Caki2 (cell line): ENCODE measurements at regions not wholly inside any gene's neighbourhood (a gene's known extent, or its start where the extent isn't known, plus 50 kb on each side); places are given as distances from the start of the nearest gene placed in this dataset.
"Not testable (repeated sequence)": the region's sequence is repeated elsewhere in the genome, so short reads cannot be mapped to it uniquely, and the experiment has no call there.

ENCODE experiments used
- DNase-seq: peaks from one replicate; pipeline ENCODE4 v3.0.0-alpha.2; 2015; ENCODE audit warnings: low read depth
- in situ Hi-C: cut with HindIII; loops from 2 replicates; pipeline ENCODE4 v1.10.0; 2016; ENCODE audit warnings: low sequenced_read_pairs, low pct_unique_long_range_greater_than_20kb, mixed read lengths

GRCh38 chr6:93731306-93731705 is 311.9 kb upstream of the EPHA7 start:
- DNase-seq: no peak
- in situ Hi-C loops: no loop called here

- in situ Hi-C loops: no loop called here
- DNase-seq: no peak
Observed at GRCh38 chr6:93728150-93728549, 308.8 kb upstream of the EPHA7 start.

GRCh38 chr6:93727447-93727846 is 308.1 kb upstream of the EPHA7 start:
- DNase-seq: no peak

GRCh38 chr6:93721386-93722048 is 302.2 kb upstream of the EPHA7 start:
- peak; percentile 29 for DNase-seq
- in situ Hi-C loops: no loop called here

More at GRCh38 chr6:93727447-93727846, 308.1 kb upstream of the EPHA7 start:
- in situ Hi-C loops: no loop called here

GRCh38 chr6:93713974-93714373 is 294.6 kb upstream of the EPHA7 start:
- DNase-seq: no peak
- in situ Hi-C loops: no loop called here

GRCh38 chr6:93703431-93703830 is 284.1 kb upstream of the EPHA7 start:
- DNase-seq: no peak
- in situ Hi-C loops: no loop called here

- in situ Hi-C loops: no loop called here
- DNase-seq: no peak
Observed at GRCh38 chr6:93701526-93701925, 282.2 kb upstream of the EPHA7 start.

- in situ Hi-C loops: no loop called here
Observed at GRCh38 chr6:93685494-93685893, 266.1 kb upstream of the EPHA7 start.

GRCh38 chr6:93684339-93684738 is 265.0 kb upstream of the EPHA7 start:
- peak; percentile 6 for DNase-seq

More at GRCh38 chr6:93685494-93685893, 266.1 kb upstream of the EPHA7 start:
- DNase-seq: no peak

GRCh38 chr6:93679836-93680235 is 260.5 kb upstream of the EPHA7 start:
- in situ Hi-C loops: no loop called here
- DNase-seq: no peak

More at GRCh38 chr6:93684339-93684738, 265.0 kb upstream of the EPHA7 start:
- in situ Hi-C loops: no loop called here

- in situ Hi-C loops: no loop called here
- no peak for DNase-seq
Observed at GRCh38 chr6:93678841-93679454, 259.6 kb upstream of the EPHA7 start.

GRCh38 chr6:93677264-93677965 is 258.1 kb upstream of the EPHA7 start:
- in situ Hi-C loops: no loop called here
- DNase-seq: no peak

GRCh38 chr6:93676581-93676980 is 257.2 kb upstream of the EPHA7 start:
- DNase-seq: no peak
- in situ Hi-C loops: no loop called here

- DNase-seq: no peak
- in situ Hi-C loops: no loop called here
Observed at GRCh38 chr6:93675856-93676417, 256.6 kb upstream of the EPHA7 start.

GRCh38 chr6:93663111-93663510 is 243.8 kb upstream of the EPHA7 start:
- DNase-seq: no peak
- in situ Hi-C loops: no loop called here

- in situ Hi-C loops: no loop called here
- DNase-seq: no peak
Observed at GRCh38 chr6:93654548-93654947, 235.2 kb upstream of the EPHA7 start.

- peak; percentile 8 for DNase-seq
- in situ Hi-C loops: no loop called here
Observed at GRCh38 chr6:93644611-93645010, 225.3 kb upstream of the EPHA7 start.

GRCh38 chr6:93639126-93639525 is 219.8 kb upstream of the EPHA7 start:
- in situ Hi-C loops: no loop called here
- DNase-seq: no peak

GRCh38 chr6:93636987-93637664 is 217.8 kb upstream of the EPHA7 start:
- in situ Hi-C loops: not testable (repeated sequence)

More at GRCh38 chr6:93636987-93637664, 217.8 kb upstream of the EPHA7 start:
- not testable (repeated sequence) for DNase-seq
